ENCODE measurements at regions not wholly inside any gene's neighbourhood (a gene's known extent, or its start where the extent isn't known, plus 50 kb on each side); places are given as distances from the start of the nearest gene placed in this dataset.

GRCh38 chr2:145690183-145690778 is 1170.4 kb upstream of the ZEB2 start:
- H3K27ac ChIP-seq (ENCODE audit: insufficient read length, low read depth, low read length): no peak overlapping the region
- no peaks in the 10 kb centered on the region; a peak in 1 of 5 replicates for H3K9me3 Mint-ChIP-seq
- peaks cover 14% of the 10 kb centered on the region in 2 experiments for H3K4me1 Mint-ChIP-seq
- no peaks in the 10 kb centered on the region; the same call in 1 of the 2 replicates for H3K4me1 ChIP-seq (ENCODE audit: insufficient read depth, low read length)
- no peaks in the 10 kb centered on the region for H3K27me3 ChIP-seq (ENCODE audit: insufficient read depth, low read length)
- no peaks in the 10 kb centered on the region for H3K23me2 ChIP-seq (ENCODE audit: insufficient read length, low read depth, low read length, poor library complexity, severe bottlenecking)
- H3K9ac ChIP-seq (ENCODE audit: extremely low read depth, insufficient read length, low read length): no peak overlapping the region
- no peaks in the 10 kb centered on the region for H3K27me3 Mint-ChIP-seq (ENCODE audit: low read depth)
- no peak overlapping the region for H2BK120ac ChIP-seq (ENCODE audit: low read depth, low read length, poor library complexity, severe bottlenecking)
- H3K18ac ChIP-seq (ENCODE audit: insufficient read length, low read depth, low read length): no peak overlapping the region
- no peak overlapping the region for H3K4me3 Mint-ChIP-seq
- H4K91ac ChIP-seq (ENCODE audit: insufficient read length, low read depth, low read length): no peak overlapping the region
- H3K79me2 ChIP-seq (ENCODE audit: insufficient read depth, low read length): no peaks in the 10 kb centered on the region
- no peak overlapping the region for H3K4ac ChIP-seq (ENCODE audit: low read depth, low read length)
- H4K8ac ChIP-seq (replicated peaks; ENCODE audit: insufficient read length, low read depth, low read length): no peak overlapping the region
- no peak overlapping the region for H3K4me2 ChIP-seq (ENCODE audit: insufficient read depth, insufficient read length, low read length)
- WGBS (ENCODE audit: extremely low coverage, insufficient read length, low lambda C conversion rate): no CpG with 5 or more reads among the region's 5 CpGs
- no peak overlapping the region for H3K14ac ChIP-seq (ENCODE audit: insufficient read depth, low read length)
- H3T11ph ChIP-seq (ENCODE audit: low read length): no peak overlapping the region
- no peak overlapping the region for H2BK12ac ChIP-seq (ENCODE audit: insufficient read length, low read depth, low read length)
- no peak overlapping the region for H3K23ac ChIP-seq (ENCODE audit: insufficient read length, low read depth, low read length)
- H2AK5ac ChIP-seq (ENCODE audit: insufficient read length, low read length): no peak overlapping the region
- no peaks in the 10 kb centered on the region for H4K20me1 ChIP-seq (ENCODE audit: control insufficient read depth, insufficient read depth, insufficient read length)
- no peak overlapping the region for H4K5ac ChIP-seq (ENCODE audit: insufficient read length, low read depth, low read length)
- no peak overlapping the region for H2BK5ac ChIP-seq (ENCODE audit: insufficient read length, low read length)
- no peak overlapping the region for H2BK15ac ChIP-seq (ENCODE audit: low read depth, low read length)
- H3K36me3 Mint-ChIP-seq (ENCODE audit: insufficient read depth in 1 of 3, low read depth in 3 of 3): no peaks in the 10 kb centered on the region
- H3K9me3 ChIP-seq (ENCODE audit: control insufficient read depth, low read depth, low read length): no peaks in the 10 kb centered on the region
- H2AFZ ChIP-seq (ENCODE audit: low read length): no peak overlapping the region
- no peak for DNase-seq
- H3K27ac Mint-ChIP-seq: no peak overlapping the region
- TF ChIP-seq, protein P1, sequence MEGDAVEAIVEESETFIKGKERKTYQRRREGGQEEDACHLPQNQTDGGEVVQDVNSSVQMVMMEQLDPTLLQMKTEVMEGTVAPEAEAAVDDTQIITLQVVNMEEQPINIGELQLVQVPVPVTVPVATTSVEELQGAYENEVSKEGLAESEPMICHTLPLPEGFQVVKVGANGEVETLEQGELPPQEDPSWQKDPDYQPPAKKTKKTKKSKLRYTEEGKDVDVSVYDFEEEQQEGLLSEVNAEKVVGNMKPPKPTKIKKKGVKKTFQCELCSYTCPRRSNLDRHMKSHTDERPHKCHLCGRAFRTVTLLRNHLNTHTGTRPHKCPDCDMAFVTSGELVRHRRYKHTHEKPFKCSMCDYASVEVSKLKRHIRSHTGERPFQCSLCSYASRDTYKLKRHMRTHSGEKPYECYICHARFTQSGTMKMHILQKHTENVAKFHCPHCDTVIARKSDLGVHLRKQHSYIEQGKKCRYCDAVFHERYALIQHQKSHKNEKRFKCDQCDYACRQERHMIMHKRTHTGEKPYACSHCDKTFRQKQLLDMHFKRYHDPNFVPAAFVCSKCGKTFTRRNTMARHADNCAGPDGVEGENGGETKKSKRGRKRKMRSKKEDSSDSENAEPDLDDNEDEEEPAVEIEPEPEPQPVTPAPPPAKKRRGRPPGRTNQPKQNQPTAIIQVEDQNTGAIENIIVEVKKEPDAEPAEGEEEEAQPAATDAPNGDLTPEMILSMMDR (conservative IDR thresholded peaks at IDR 0.05): no peak
- no peak overlapping the region for H3K56ac ChIP-seq (ENCODE audit: insufficient read length, low read depth, low read length)
- H3K79me1 ChIP-seq (ENCODE audit: insufficient read depth, low read depth, low read length, poor library complexity, severe bottlenecking): no peaks in the 10 kb centered on the region
- H2BK20ac ChIP-seq (ENCODE audit: low read depth, low read length, poor library complexity, severe bottlenecking): no peak overlapping the region
